ENCODE measurements at regions not wholly inside any gene's neighbourhood (a gene's known extent, or its start where the extent isn't known, plus 50 kb on each side); places are given as distances from the start of the nearest gene placed in this dataset.

- DNase-seq (ENCODE audit: low read depth): no peak
Measured at GRCh38 chr4:65791111-65791811, 121.0 kb upstream of the EPHA5 start.

- no peak for DNase-seq (ENCODE audit: low read depth)
Measured at GRCh38 chr4:65789805-65790204, 119.5 kb upstream of the EPHA5 start.

GRCh38 chr4:65789341-65789740, 119.1 kb upstream of the EPHA5 start:
- no peak for DNase-seq (ENCODE audit: low read depth)

- DNase-seq (ENCODE audit: low read depth): no peak
Measured at GRCh38 chr4:65777270-65777669, 107.0 kb upstream of the EPHA5 start.

GRCh38 chr4:65773636-65774035, 103.3 kb upstream of the EPHA5 start:
- DNase-seq (ENCODE audit: low read depth): no peak

GRCh38 chr4:65747386-65747785, 77.1 kb upstream of the EPHA5 start:
- peak; percentile 32 for DNase-seq (ENCODE audit: low read depth)

- no peak for DNase-seq (ENCODE audit: low read depth)
Measured at GRCh38 chr4:65738134-65738533, 67.8 kb upstream of the EPHA5 start.

GRCh38 chr4:65737672-65738071, 67.4 kb upstream of the EPHA5 start:
- no peak for DNase-seq (ENCODE audit: low read depth)

- DNase-seq (ENCODE audit: low read depth): no peak
Measured at GRCh38 chr4:65724973-65725372, 54.7 kb upstream of the EPHA5 start.
